H1 (cell line): ENCODE measurements at regions not wholly inside any gene's neighbourhood (a gene's known extent, or its start where the extent isn't known, plus 50 kb on each side); places are given as distances from the start of the nearest gene placed in this dataset.

ENCODE experiments used
- ATF3 ChIP-seq: IDR thresholded peaks from 2 replicates; pipeline ENCODE4 v1.6.1; 2011; ENCODE audit warnings: low read depth, mild to moderate bottlenecking, low read length; ENCODE audit not compliant: insufficient read depth
- EP300 ChIP-seq, 2 experiments: IDR thresholded peaks; 1 replicate in 1 of 2; 2 replicates in 1 of 2; pipeline ENCODE4 v1.6.1; 2011 to 2012; ENCODE audit warnings: low read depth in 2 of 2, low read length in 2 of 2, mild to moderate bottlenecking in 2 of 2, borderline replicate concordance in 1 of 2, inconsistent platforms in 1 of 2, moderate library complexity in 1 of 2
- EZH2 ChIP-seq: fragments of 200-600 bp; sonication (generic); IDR thresholded peaks from 2 replicates; pipeline ENCODE4 v1.7.1; 2012; ENCODE audit warnings: low read depth, mild to moderate bottlenecking, moderate library complexity, low read length, inconsistent platforms; ENCODE audit not compliant: severe bottlenecking
- KDM1A ChIP-seq: fragments of 200-600, 300-600 bp; sonication (generic); IDR thresholded peaks from 2 replicates; pipeline ENCODE4 v1.7.1; 2016; ENCODE audit warnings: mild to moderate bottlenecking, low read length, borderline replicate concordance
- KDM5A ChIP-seq: fragments of 200-600 bp; IDR thresholded peaks from 2 replicates; pipeline ENCODE4 v1.7.1; 2012; ENCODE audit warnings: mild to moderate bottlenecking, low read length, inconsistent platforms, mixed read lengths
- TF ChIP-seq, protein P1 (sequence below), 3 experiments: IDR thresholded peaks; 1 replicate in 2 of 3; 2 replicates in 1 of 3; pipeline versions ENCODE4 v1.5.1 to v1.6.1; 2011; ENCODE audit warnings: low read length in 3 of 3, mild to moderate bottlenecking in 3 of 3, inconsistent platforms in 2 of 3, low read depth in 1 of 3, moderate library complexity in 1 of 3; ENCODE audit not compliant: insufficient read depth in 1 of 3; ENCODE audit errors: control extremely low read depth in 1 of 3

DNA sequence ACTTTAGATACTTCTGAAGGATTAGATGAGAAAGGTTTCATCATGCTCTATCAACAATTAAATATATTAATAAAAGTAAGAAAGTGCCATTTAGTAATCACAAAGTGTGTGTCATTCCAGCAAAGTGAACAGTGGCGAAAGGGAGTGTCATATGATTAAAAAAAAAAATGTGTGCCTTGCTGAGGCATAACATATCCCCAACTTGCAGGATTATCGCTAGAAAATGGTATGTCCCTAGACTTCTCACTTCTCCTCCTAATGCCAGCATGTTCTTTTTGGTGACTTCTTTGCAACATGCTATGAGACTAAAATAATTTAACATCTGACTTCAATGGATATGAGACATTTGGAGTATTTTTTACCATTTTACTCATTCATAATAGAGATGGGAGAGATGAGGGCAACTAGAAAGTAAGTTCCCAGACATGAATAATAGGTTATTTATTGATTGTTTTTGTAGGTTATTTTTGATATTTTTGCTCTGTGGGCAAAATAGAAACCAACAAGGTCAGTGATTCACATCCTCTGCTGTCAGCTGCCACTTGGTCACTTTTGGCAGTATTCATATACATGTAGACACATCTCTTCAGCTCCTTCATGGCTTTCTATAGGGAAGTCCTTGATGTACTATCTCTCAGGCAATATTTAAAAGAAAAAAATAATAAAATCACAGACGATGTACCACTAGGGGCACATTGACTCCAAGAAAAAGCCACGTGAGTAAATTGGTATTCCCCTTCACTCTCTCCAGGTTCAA is 370.1 kb downstream of the BMP2 start:
- TF ChIP-seq EP300 (IDR thresholded peaks at IDR 0.05; ENCODE audit: borderline replicate concordance in 1 of 2, low read depth in 2 of 2, low read length in 2 of 2) (no peak), ATF3 (no peak), EZH2 (no peak), KDM5A (no peak), KDM1A (no peak)
- TF ChIP-seq, protein P1, sequence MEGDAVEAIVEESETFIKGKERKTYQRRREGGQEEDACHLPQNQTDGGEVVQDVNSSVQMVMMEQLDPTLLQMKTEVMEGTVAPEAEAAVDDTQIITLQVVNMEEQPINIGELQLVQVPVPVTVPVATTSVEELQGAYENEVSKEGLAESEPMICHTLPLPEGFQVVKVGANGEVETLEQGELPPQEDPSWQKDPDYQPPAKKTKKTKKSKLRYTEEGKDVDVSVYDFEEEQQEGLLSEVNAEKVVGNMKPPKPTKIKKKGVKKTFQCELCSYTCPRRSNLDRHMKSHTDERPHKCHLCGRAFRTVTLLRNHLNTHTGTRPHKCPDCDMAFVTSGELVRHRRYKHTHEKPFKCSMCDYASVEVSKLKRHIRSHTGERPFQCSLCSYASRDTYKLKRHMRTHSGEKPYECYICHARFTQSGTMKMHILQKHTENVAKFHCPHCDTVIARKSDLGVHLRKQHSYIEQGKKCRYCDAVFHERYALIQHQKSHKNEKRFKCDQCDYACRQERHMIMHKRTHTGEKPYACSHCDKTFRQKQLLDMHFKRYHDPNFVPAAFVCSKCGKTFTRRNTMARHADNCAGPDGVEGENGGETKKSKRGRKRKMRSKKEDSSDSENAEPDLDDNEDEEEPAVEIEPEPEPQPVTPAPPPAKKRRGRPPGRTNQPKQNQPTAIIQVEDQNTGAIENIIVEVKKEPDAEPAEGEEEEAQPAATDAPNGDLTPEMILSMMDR (IDR thresholded peaks at IDR 0.05; ENCODE audit: control extremely low read depth in 1 of 3, insufficient read depth in 1 of 3, low read depth in 1 of 3, low read length in 3 of 3): no peak
